GM18907 (cell line): ENCODE measurements at regions not wholly inside any gene's neighbourhood (a gene's known extent, or its start where the extent isn't known, plus 50 kb on each side); places are given as distances from the start of the nearest gene placed in this dataset.

Experiments
- ATAC-seq: cut with Tn5 transposase; IDR thresholded peaks from one replicate; pipeline ENCODE4 v1.9.1; 2021; ENCODE audit warnings: mild to moderate bottlenecking, moderate library complexity; ENCODE audit not compliant: unreplicated experiment

- ATAC-seq, result no peak
These were observed 85.3 kb upstream of the HIVEP1 start for GRCh38 chr6:11926594-11927407.

- ATAC-seq, result no peak
These were observed 86.3 kb upstream of the HIVEP1 start for GRCh38 chr6:11925805-11926204.

- no peak for ATAC-seq
These were observed 88.5 kb upstream of the HIVEP1 start for GRCh38 chr6:11923621-11924020.

GRCh38 chr6:11922901-11923300, 89.2 kb upstream of the HIVEP1 start:
- ATAC-seq, result no peak

- no peak for ATAC-seq
These were observed 90.4 kb upstream of the HIVEP1 start for GRCh38 chr6:11921751-11922150.

- no peak for ATAC-seq
These were observed 91.1 kb upstream of the HIVEP1 start for GRCh38 chr6:11921017-11921438.

GRCh38 chr6:11920566-11920965, 91.5 kb upstream of the HIVEP1 start:
- no peak for ATAC-seq

- no peak for ATAC-seq
These were observed 92.2 kb upstream of the HIVEP1 start for GRCh38 chr6:11919771-11920440.

GRCh38 chr6:11918739-11919605, 93.1 kb upstream of the HIVEP1 start:
- no peak for ATAC-seq

GRCh38 chr6:11917951-11918738, 94.0 kb upstream of the HIVEP1 start:
- no peak for ATAC-seq

- ATAC-seq, result no peak
These were observed 99.7 kb upstream of the HIVEP1 start for GRCh38 chr6:11912420-11912819.

- no peak for ATAC-seq
These were observed 100.6 kb upstream of the HIVEP1 start for GRCh38 chr6:11911538-11911937.

GRCh38 chr6:11909696-11910132, 102.4 kb upstream of the HIVEP1 start:
- no peak for ATAC-seq

GRCh38 chr6:11908436-11909105, 103.5 kb upstream of the HIVEP1 start:
- ATAC-seq, result no peak

GRCh38 chr6:11903645-11904044, 108.5 kb upstream of the HIVEP1 start:
- no peak for ATAC-seq

GRCh38 chr6:11902527-11902926, 109.6 kb upstream of the HIVEP1 start:
- ATAC-seq, result no peak

- no peak for ATAC-seq
These were observed 111.2 kb upstream of the HIVEP1 start for GRCh38 chr6:11900662-11901598.

- no peak for ATAC-seq
These were observed 112.5 kb upstream of the HIVEP1 start for GRCh38 chr6:11899645-11900044.

- no peak for ATAC-seq
These were observed 115.6 kb upstream of the ADTRP start for GRCh38 chr6:11894212-11894611.
